ENCODE measurements at regions not wholly inside any gene's neighbourhood (a gene's known extent, or its start where the extent isn't known, plus 50 kb on each side); places are given as distances from the start of the nearest gene placed in this dataset.

DNA sequence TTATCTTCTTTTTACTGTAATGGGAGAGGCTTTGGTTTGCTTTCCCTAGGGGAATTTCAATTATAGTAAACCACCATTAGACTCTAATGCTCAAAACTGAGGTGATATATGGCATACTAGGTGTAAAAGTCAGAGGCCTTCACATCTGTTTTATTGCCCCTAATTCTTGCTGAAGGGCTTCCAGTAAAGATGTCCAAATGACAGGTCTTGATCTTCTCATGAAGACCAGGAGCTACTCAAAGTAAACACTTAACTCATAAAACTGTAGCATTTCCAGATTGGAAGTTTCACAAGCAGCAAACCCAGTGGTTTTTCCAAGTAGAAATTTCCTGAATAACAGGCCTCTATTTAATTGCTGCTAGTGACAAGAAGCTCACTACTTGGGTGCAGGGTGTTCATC lies 286.8 kb downstream of the RBM43 start:
- Histone ChIP-seq H3K79me2 (ENCODE audit: control insufficient read depth, insufficient read depth, low read length) (no peaks in the 10 kb centered on the region), H3K9ac (replicated peaks; ENCODE audit: extremely low read depth, insufficient read depth, low read length) (no peak overlapping the region), H3K36me3 (ENCODE audit: control insufficient read depth in 2 of 2, extremely low read depth in 1 of 2, insufficient read depth in 2 of 2, low read length in 2 of 2) (no peaks in the 10 kb centered on the region), H3K27ac (ENCODE audit: insufficient read depth, low read depth, low read length) (no peak overlapping the region), H3K9me3 (replicated peaks; ENCODE audit: control insufficient read depth, insufficient read depth, low read length) (no peaks in the 10 kb centered on the region), H3K9me1 (replicated peaks; ENCODE audit: control insufficient read depth, extremely low read depth, insufficient read depth, low read length) (no peaks in the 10 kb centered on the region), H3K27me3 (ENCODE audit: control insufficient read depth in 2 of 2, insufficient read depth in 2 of 2, low read length in 2 of 2) (no peaks in the 10 kb centered on the region), H3K4me2 (ENCODE audit: insufficient read depth, low read length) (no peak overlapping the region), H3K4me3 (replicated peaks in 1 of 3; ENCODE audit: insufficient read depth in 1 of 3, low read depth in 1 of 3, low read length in 3 of 3) (no peak overlapping the region), H3K4me1 (ENCODE audit: control insufficient read depth, extremely low read depth, insufficient read depth, low read length) (no peaks in the 10 kb centered on the region), H2AFZ (ENCODE audit: low read depth, low read length) (no peak overlapping the region), H4K20me1 (replicated peaks; ENCODE audit: control insufficient read depth, extremely low read depth, insufficient read depth, low read length) (no peaks in the 10 kb centered on the region)
- POLR2A ChIA-PET, result no interaction called here
- no TSS peak for BruUV-seq (replicated peaks)
- dilution Hi-C loops (cut with MboI; ENCODE audit: extremely low pct_ligation_motif_present, low sequenced_read_pairs) (no loop called here), intact Hi-C loops (cut with micrococcal nuclease) (no loop called here)
- CTCF ChIA-PET, result no interaction called here
- TF ChIP-seq, protein P1, sequence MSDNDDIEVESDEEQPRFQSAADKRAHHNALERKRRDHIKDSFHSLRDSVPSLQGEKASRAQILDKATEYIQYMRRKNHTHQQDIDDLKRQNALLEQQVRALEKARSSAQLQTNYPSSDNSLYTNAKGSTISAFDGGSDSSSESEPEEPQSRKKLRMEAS (IDR thresholded peaks at IDR 0.05; ENCODE audit: insufficient read depth, insufficient read length), result no peak
- TF ChIP-seq FOS (IDR thresholded peaks at IDR 0.05; ENCODE audit: borderline replicate concordance, insufficient read depth, low read length), result no peak
- no peak for TF ChIP-seq POLR2AphosphoS5 (IDR thresholded peaks at IDR 0.05; ENCODE audit: insufficient read depth, low read depth, low read length)
- TF ChIP-seq EZH2 (IDR thresholded peaks at IDR 0.05; ENCODE audit: borderline replicate concordance, low read depth, low read length, severe bottlenecking), result no peak
- TF ChIP-seq POLR2A (IDR thresholded peaks at IDR 0.05; ENCODE audit: low read depth, low read length), result no peak
- no peak for TF ChIP-seq GATA2 (IDR thresholded peaks at IDR 0.05; ENCODE audit: insufficient read depth, insufficient read length, low read depth, low read length)
- TF ChIP-seq JUN (IDR thresholded peaks at IDR 0.05; ENCODE audit: borderline replicate concordance, insufficient read depth, insufficient read length, low read depth), result no peak
- TF ChIP-seq CTCF (IDR thresholded peaks at IDR 0.05; ENCODE audit: extremely low read depth in 1 of 2, insufficient read depth in 1 of 2, low read depth in 1 of 2, low read length in 2 of 2), result no peak
- no peak for TF ChIP-seq MYC (IDR thresholded peaks at IDR 0.05; ENCODE audit: low read depth, low read length)
- DNase-seq (ENCODE audit: low read depth, low spot score) (no peak), FAIRE-seq (no peak)

Measured in endothelial cell of umbilical vein (primary cell).